ENCODE measurements at regions not wholly inside any gene's neighbourhood (a gene's known extent, or its start where the extent isn't known, plus 50 kb on each side); places are given as distances from the start of the nearest gene placed in this dataset.
A peak's percentile ranks its signal among the peaks of the same experiment; 100 is the strongest.

DNA sequence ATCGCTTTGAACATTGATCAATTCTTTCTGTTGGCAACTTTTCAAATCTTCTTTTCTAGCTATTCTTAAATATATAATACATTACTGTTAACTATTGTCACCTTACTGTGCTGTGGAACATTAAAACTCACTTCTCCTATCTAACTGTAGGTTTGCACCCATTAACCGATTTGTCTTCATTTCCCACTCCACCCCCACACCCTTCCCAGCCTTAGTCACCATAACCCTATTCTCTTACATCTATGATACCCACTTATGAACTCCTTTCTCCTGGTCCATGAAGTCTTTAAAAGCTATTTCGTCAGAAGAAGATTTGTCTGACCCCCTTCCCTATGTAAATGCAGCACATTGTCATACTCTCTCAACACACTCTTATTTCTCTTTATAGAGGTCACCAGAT is 993.4 kb upstream of the EEF2KMT start (continued):
- TF ChIP-seq ZBTB49 (tag by site-specific recombination; IDR thresholded peaks at IDR 0.05; ENCODE audit: low read depth) (no peak), REPIN1 (tag by site-specific recombination; IDR thresholded peaks at IDR 0.05; ENCODE audit: low read depth) (no peak)

DNA sequence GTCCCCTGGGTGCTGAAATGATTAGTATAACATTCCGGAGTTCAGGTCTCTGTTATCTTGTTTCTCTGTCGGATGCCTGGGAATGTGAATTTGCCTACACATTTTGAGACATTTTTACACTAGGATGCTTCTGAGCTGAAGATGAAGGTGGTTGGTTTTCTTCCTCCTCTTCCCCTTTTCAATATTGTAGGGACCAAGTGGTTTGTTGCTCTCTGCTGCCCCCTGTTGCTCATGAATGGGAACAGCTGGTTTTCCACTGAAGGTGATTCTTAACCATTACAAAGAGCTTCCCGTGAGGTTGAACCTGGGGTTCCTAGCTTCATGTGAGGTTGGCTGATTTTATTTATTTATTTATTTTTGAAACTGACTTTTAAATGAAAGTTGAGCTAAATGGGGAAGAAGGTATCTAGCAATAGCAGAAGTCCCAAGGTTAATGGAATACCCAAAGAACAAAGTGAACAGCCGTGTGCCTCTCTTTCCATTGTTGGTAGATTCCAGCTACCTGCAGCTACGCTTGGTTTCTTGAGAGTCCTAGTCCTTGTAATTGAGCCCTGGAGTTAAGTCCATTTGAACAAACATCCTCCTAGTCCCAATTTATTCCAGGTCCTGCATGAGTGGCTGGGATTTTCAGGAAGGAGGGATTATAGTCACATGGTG is 983.9 kb upstream of the EEF2KMT start:
- Histone ChIP-seq H3K36me3 (ENCODE audit: control insufficient read depth in 2 of 2, insufficient read depth in 1 of 2, low read length in 2 of 2) (no peaks in the 10 kb centered on the region), H3K4me1 (ENCODE audit: control insufficient read depth, insufficient read depth, low read length) (no peaks in the 10 kb centered on the region), H3K4me3 (ENCODE audit: low read depth, low read length) (no peak overlapping the region), H3K9me3 (ENCODE audit: control insufficient read depth, insufficient read depth, low read depth, low read length) (no peaks in the 10 kb centered on the region), H3K27ac (ENCODE audit: extremely low read depth, low read depth, low read length) (no peak overlapping the region)
- TF ChIP-seq ZNF623 (tag by site-specific recombination; IDR thresholded peaks at IDR 0.05) (no peak), KLF8 (tag by site-specific recombination; IDR thresholded peaks at IDR 0.05) (no peak), ZNF654 (tag by site-specific recombination; IDR thresholded peaks at IDR 0.05; ENCODE audit: low read depth) (peak; percentile 49), CTCF (tag by site-specific recombination; IDR thresholded peaks at IDR 0.05) (peak; percentile 22; the same call in 1 of the 2 replicates)
- ChIA-PET CTCF (interaction anchor here (0.6 to 1.4 kb wide), 12 partner anchors 8 to 329 kb away, joined by 3 to 8 read pairs (median 3); no protein-coding TSS in a partner anchor), POLR2A (no interaction called here)

DNA sequence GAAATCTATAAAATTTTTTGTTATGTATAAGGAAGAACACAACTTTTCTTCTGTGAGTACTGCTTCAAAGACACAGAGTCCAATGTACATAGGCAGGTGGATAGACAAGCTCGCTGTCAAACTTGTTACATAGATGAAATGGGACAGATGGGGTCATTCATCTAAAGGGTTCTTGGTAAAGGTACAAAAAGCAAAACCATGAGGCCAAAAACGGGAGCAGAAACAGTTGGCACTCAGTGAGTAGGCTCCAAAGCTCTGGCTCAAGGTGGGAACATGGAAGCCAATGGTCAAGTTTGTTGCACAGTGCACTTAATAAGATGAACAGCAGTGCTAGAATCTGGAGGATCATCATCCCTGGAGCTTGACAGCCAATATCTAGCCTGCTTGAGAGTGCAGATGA is 979.0 kb upstream of the EEF2KMT start:
- no peak for TF ChIP-seq GFI1B (tag by site-specific recombination; IDR thresholded peaks at IDR 0.05)
- TF ChIP-seq KLF16 (tag by site-specific recombination; IDR thresholded peaks at IDR 0.05): no peak
- no peak for TF ChIP-seq ZFP3 (tag by site-specific recombination; IDR thresholded peaks at IDR 0.05; ENCODE audit: low read depth)
- no peak for TF ChIP-seq ZNF157 (tag by site-specific recombination; IDR thresholded peaks at IDR 0.05)
- no peak for TF ChIP-seq ZNF138 (tag by site-specific recombination; IDR thresholded peaks at IDR 0.05; ENCODE audit: borderline replicate concordance)
- TF ChIP-seq TRIM28 (IDR thresholded peaks at IDR 0.05; ENCODE audit: borderline replicate concordance, low read length): no peak
- no peak for TF ChIP-seq EGR2 (tag by site-specific recombination; IDR thresholded peaks at IDR 0.05; ENCODE audit: low read depth)
- no peak for TF ChIP-seq ZNF248 (tag by site-specific recombination; IDR thresholded peaks at IDR 0.05)
- TF ChIP-seq ZNF561 (tag by site-specific recombination; IDR thresholded peaks at IDR 0.05; ENCODE audit: borderline replicate concordance): no peak
- no peaks in the 10 kb centered on the region for H3K4me1 ChIP-seq (ENCODE audit: control insufficient read depth, insufficient read depth, low read length)
- POLR2A ChIA-PET: no interaction called here
- H3K4me3 ChIP-seq (ENCODE audit: low read depth, low read length): no peak overlapping the region
- H3K27ac ChIP-seq (ENCODE audit: extremely low read depth, low read depth, low read length): no peak overlapping the region
- no peaks in the 10 kb centered on the region for H3K9me3 ChIP-seq (ENCODE audit: control insufficient read depth, insufficient read depth, low read depth, low read length)
- CTCF ChIA-PET: no interaction called here
- no peaks in the 10 kb centered on the region for H3K36me3 ChIP-seq (ENCODE audit: control insufficient read depth in 2 of 2, insufficient read depth in 1 of 2, low read length in 2 of 2)

- H3K27ac ChIP-seq (ENCODE audit: extremely low read depth, low read depth, low read length): no peak overlapping the region
- H3K36me3 ChIP-seq (ENCODE audit: control insufficient read depth in 2 of 2, insufficient read depth in 1 of 2, low read length in 2 of 2): no peaks in the 10 kb centered on the region
- no peaks in the 10 kb centered on the region for H3K9me3 ChIP-seq (ENCODE audit: control insufficient read depth, insufficient read depth, low read depth, low read length)
- ChIA-PET POLR2A (no interaction called here), CTCF (interaction anchor here (2.2 kb wide), 1 partner anchor 13 kb away, joined by 5 read pairs; no protein-coding TSS in a partner anchor)
- H3K4me3 ChIP-seq (ENCODE audit: low read depth, low read length): no peak overlapping the region
- no peaks in the 10 kb centered on the region for H3K4me1 ChIP-seq (ENCODE audit: control insufficient read depth, insufficient read depth, low read length)
- TF ChIP-seq ZNF311 (tag by site-specific recombination; IDR thresholded peaks at IDR 0.05; ENCODE audit: borderline replicate concordance): no peak
- no peak for TF ChIP-seq ZNF366 (tag by site-specific recombination; conservative IDR thresholded peaks at IDR 0.05)
- no peak for TF ChIP-seq CTCF (tag by site-specific recombination; IDR thresholded peaks at IDR 0.05)
- TF ChIP-seq ZNF560 (tag by site-specific recombination; IDR thresholded peaks at IDR 0.05; ENCODE audit: borderline replicate concordance): no peak
These were observed 970.5 kb upstream of the EEF2KMT start for GRCh38 chr16:6068063-6068462.

Measured in HEK293 (cell line).